ENCODE measurements at regions not wholly inside any gene's neighbourhood (a gene's known extent, or its start where the extent isn't known, plus 50 kb on each side); places are given as distances from the start of the nearest gene placed in this dataset.

- Histone ChIP-seq H4K20me1 (ENCODE audit: insufficient read depth, low read length) (no peaks in the 10 kb centered on the region), H3K27ac (ENCODE audit: extremely low read length, insufficient read depth, low read length) (no peak overlapping the region), H3K79me2 (ENCODE audit: insufficient read depth, low read length) (no peaks in the 10 kb centered on the region), H3K9me3 (ENCODE audit: low read length) (no peaks in the 10 kb centered on the region), H3K4me2 (ENCODE audit: low read depth, low read length) (no peak overlapping the region), H2AFZ (ENCODE audit: low read length) (no peak overlapping the region), H3K27me3 (ENCODE audit: control insufficient read depth in 1 of 2, insufficient read depth in 2 of 2, low read length in 2 of 2) (peaks cover 1 to 37% of the 10 kb centered on the region in 2 experiments; a peak in 4 of 5 replicates), H3K36me3 (replicated peaks in 1 of 2; ENCODE audit: control insufficient read depth in 1 of 2, insufficient read depth in 2 of 2, low read length in 2 of 2) (no peaks in the 10 kb centered on the region), H3K4me1 (ENCODE audit: insufficient read depth, low read length) (no peaks in the 10 kb centered on the region), H3K9ac (ENCODE audit: insufficient read depth, low read depth, low read length) (no peak overlapping the region), H3K4me3 (replicated peaks in 1 of 3; ENCODE audit: insufficient read depth in 1 of 3, low read depth in 2 of 3, low read length in 3 of 3) (no peak overlapping the region)
- POLR2A ChIA-PET, result no interaction called here
- DNase-seq (ENCODE audit: low spot score) (no peak), ATAC-seq (no peak), FAIRE-seq (no peak)
- in situ Hi-C loops (cut with HindIII; ENCODE audit: extremely low pct_ligation_motif_present, low pct_unique_long_range_greater_than_20kb), result no loop called here
- BruUV-seq (replicated peaks), result no TSS peak
- CTCF ChIA-PET (ENCODE audit: low intra/inter-chr PET ratio, low total read pairs), result no interaction called here
- WGBS (ENCODE audit: low lambda C conversion rate), result 15% methylated on average over 8 of the region's 17 CpGs
- TF ChIP-seq ZNF549 (CRISPR knock-in tag; IDR thresholded peaks at IDR 0.05), result no peak
- no peak for TF ChIP-seq ZNF446 (CRISPR knock-in tag; IDR thresholded peaks at IDR 0.05)
- TF ChIP-seq SAFB2 (CRISPR knock-in tag; IDR thresholded peaks at IDR 0.05; ENCODE audit: borderline replicate concordance, low read depth), result no peak
- no peak for TF ChIP-seq ZNF616 (CRISPR knock-in tag; IDR thresholded peaks at IDR 0.05; ENCODE audit: low read depth)
- TF ChIP-seq PHF8 (CRISPR knock-in tag; IDR thresholded peaks at IDR 0.05), result no peak
- no peak for TF ChIP-seq GLI4 (CRISPR knock-in tag; IDR thresholded peaks at IDR 0.05; ENCODE audit: borderline replicate concordance)
- no peak for TF ChIP-seq TEF (CRISPR knock-in tag; IDR thresholded peaks at IDR 0.05)
- TF ChIP-seq EHMT2 (IDR thresholded peaks at IDR 0.05; ENCODE audit: borderline replicate concordance, low read depth, low read length), result no peak
- TF ChIP-seq THYN1 (CRISPR knock-in tag; IDR thresholded peaks at IDR 0.05; ENCODE audit: borderline replicate concordance, low read depth), result no peak
- TF ChIP-seq ZNF160 (CRISPR knock-in tag; IDR thresholded peaks at IDR 0.05), result no peak
- TF ChIP-seq ZNF18 (CRISPR knock-in tag; IDR thresholded peaks at IDR 0.05; ENCODE audit: insufficient replicate concordance), result no peak
- intact Hi-C loops (cut with micrococcal nuclease; ENCODE audit: unreplicated experiment), result no loop called here
These were observed 566.7 kb downstream of the BRD1 start for GRCh38 chr22:49260681-49261580.

Data from HepG2 (cell line).